Amniotic stem cell (primary cell): ENCODE measurements at regions not wholly inside any gene's neighbourhood (a gene's known extent, or its start where the extent isn't known, plus 50 kb on each side); places are given as distances from the start of the nearest gene placed in this dataset.
A peak's percentile ranks its signal among the peaks of the same experiment; 100 is the strongest.
"Not testable (repeated sequence)": the region's sequence is repeated elsewhere in the genome, so short reads cannot be mapped to it uniquely, and the experiment has no call there.

Experiments
- DNase-seq: peaks from one replicate; lab custom pipeline; 2025; lab: John Stamatoyannopoulos, UW

DNA sequence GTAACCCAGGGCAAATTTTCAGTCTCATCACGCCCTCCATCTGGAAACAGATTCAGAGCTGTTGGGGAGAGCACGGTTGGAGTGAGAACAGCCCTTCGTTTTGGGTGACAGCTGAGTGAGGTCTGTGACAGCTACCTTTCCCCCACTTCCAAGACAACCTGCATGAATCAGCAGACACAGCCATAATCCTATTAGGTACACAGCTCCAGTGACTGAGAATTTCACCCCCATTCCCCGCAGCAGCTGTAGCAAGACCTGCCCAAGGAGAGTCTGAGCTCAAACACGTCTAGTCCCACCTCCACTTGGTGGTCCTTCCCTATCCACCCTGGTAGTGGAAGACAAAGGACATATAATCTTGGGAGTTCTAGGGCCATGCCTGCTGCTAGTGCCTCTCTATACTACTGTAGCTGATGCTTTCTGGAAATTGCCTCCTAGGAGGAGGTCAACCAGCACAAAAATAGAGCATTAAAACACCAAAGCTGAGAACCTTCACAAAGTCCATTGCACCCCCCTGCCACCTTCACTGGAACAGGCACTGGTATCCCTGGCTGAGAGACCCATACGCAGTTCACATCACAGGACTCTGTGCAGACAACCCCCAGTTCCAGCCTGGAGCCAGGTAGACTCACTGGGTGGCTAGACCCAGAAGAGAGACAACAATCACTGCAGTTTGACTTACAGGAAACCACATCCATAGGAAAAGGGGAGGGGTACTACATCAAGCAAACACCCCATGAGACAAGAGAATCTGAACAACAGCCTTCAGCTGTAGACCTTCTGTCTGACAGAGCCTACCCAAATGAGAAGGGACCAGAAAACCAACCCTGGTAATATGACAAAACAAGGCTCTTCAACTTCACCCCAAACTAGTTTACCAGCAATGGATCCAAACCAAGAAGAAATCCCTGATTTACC lies 448.6 kb upstream of the CBLB start:
- DNase-seq: no peak

DNA sequence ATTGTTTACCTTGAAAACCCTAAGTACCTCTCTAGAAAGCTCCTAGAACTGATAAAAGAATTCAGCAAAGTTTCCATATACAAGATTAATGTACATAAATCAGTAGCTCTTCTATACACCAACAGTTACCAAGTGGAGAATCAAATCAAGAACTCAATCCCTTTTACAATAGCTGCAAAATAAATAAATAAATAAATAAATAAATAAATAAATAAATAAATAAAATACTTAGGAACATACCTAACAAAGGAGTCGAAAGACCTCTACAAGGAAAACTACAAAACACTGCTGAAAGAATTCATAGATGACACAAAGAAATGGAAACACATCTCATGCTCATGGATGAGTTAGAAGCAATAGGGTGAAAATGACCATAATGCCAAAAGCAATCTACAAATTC lies 452.6 kb upstream of the CBLB start:
- not testable (repeated sequence) for DNase-seq

DNA sequence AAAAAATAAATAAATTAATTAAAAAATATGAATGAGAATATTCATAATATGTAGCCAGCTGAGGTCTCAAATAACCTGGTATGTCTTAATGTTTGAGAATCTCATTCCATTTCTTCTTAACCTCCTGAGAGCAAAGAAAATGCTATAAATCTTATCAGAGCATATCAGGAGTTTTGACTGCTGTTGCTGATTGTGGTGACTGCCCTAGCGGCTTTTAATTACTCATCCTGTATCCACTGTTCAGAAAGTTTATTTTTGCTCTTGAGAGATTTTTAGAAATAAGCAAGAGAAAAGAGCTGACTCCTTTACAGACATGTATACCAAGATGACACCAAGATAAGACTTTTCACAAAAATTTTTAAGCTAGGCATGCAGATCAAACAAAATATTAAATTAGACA lies 454.8 kb upstream of the CBLB start:
- no peak for DNase-seq

DNA sequence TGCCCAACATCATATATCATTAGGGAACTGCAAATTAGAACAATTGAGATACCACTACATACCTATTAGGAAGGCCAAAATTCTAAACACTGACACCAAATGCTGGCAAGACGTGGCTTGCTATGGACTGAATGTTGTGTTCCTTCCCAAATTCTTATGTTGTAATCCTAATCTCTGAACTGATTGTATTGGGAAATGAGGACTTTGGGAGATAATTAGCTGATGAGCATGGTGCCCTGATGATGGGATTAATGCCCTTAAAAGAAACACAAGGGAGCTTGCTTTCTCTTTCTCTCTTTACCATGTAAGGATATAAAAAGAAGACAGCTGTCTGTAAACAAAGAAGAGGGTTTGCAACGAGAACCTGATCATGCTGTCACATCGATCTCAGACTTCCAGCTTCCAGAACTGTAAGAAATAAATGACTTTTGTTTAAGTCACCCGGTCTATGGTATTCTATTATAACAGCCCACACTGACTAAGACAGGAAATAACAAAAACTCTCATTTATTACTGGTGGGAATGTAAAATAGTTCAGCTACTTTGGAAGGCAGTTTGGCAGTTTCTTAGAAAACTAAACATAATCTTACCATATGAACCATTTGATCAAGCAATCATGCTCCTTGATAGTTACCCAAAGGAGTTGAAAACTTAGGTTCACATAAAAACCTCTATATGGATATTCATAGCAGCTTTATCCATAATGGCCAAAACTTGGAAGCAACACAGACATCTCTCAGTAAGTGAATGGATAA lies 458.3 kb upstream of the CBLB start:
- no peak for DNase-seq

DNA sequence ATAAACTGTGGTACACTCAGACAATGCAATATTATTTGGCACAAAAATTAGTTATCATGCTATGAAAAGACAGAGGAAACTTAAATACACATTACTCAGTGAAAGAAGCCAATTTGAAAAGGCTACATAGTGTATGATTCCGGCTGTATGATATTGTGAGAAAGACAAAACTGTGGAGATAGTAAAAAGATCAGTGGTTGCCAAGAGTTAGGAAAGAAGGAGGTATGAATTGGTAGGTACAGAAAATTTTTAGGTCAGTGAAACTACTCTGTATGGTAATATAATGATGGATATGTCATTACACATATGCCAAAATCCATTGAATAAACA lies 458.8 kb upstream of the CBLB start:
- no peak for DNase-seq

DNA sequence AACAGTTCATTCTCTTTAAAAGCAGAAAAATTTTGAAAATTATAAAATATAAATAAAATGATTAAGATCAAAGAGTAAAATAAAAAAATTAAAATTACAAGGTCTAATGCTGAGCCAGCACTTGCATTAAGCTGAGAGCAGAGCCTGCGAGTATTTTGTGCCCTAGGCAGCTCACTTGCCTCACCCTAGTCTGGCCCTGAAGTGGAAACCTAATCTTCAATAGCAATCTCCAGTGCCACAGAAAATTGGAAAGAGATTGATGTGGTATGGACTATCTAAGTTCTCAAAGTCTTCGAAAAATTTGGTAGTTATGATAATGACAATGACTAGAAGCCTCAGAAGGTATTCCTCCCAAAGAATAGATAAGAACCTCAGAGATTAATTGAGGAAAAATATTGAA lies 459.4 kb upstream of the CBLB start:
- DNase-seq: no peak

DNA sequence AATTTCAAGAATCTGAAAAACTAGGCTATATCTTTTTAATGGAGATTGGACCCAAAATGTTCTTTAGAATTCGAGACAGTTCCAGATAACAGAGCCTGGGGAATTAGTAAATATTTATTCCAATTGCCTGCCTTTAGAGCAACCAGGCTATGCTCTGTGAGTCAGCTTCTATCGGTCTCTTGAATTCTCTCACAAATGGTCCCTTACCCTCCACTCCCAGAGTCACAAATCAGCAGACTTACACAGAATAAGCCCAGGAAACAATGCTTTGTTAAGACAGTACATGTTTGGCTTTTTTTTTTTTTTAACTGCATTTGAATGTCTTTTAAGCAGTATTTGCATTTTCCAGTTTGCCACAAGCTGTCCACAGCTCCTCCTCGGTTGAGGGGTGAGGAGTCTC lies 460.7 kb upstream of the CBLB start:
- no peak for DNase-seq

DNA sequence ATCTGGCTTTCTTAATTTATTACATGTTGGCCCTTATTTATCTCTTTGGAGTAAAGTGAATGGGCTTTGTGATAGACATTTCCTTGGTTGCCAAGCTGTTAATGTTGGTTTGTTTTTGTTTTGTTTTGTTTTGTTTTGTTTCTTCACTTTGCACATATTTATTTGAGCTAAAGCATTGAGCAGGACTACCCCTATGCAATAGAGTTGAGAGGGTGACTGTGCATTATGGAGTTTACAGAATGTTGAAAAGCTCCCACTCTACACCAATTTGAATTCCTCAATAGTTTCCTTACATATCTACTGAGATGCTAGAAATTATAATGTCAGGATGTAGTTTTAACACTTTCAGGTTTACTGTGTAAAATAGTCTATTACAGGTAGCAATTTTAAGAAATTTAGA lies 462.8 kb upstream of the CBLB start:
- no peak for DNase-seq

DNA sequence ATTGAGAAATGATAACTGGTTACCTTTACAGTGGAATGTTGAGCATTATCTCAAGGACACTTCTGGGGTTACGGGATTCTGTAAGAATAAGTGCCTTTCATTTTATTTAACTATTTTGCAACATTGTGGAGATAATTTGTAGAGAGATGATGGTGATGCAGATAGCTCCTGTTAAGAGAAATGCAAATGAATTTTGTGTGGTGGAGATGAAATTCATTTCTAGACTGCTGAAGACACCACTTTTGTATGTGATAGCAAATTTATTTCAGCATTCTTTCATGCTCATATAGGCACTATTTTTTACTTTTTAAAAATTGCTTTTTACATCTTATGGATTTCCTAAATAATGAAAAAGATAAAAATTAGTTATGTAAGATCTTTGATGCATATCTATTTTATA lies 463.3 kb upstream of the CBLB start:
- DNase-seq: no peak

DNA sequence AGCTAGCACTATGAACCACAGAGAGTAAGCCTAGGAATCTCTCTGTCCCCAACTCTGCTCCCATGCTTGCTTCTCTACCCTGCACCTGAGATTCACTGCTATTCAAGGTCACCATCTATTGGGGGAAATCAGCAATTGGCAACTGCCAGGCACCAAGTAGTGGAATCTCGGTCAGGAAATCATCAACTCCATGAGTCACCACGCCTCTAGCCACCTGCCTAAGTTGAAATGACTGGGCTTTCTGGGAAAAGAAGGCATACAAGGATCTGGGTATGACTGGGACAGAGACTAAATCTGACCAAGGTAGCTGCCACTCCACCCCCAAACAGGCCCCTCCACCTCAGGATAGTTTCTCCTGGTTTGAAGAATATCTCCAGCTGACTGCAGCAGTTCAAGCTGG lies 464.1 kb upstream of the CBLB start:
- no peak for DNase-seq

DNA sequence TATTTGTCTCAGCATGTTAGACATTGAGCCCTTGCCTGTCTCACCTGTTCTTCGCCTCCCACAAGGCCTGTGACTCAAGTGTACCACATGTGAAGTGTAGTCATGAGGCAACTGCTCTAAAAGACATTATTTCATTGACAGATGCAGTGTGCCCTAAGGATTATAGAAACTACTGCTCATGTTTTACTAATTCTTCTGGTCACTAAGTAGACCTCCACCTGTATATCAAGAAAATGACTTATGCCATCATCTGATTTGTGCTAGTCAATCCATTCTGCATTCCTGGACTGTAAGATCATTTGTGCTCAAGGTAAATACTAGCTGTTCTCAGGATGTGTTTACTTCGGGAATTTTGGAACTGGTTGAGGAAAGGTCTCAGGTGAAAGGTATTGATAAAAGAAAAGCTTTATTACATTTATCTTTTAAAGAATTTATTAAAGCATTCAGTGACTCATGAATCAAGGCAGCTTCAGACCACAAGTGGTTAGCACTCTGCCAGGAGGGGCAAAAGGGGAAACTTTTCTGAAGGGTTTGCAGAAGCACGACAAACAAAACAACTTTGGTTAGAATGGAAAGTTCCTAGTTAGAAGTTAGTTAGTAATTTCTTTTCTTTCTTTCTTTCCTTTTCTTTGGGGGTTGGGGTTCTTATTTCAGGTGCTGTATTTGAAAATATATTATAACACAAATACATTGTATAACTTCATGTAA lies 465.3 kb upstream of the CBLB start:
- DNase-seq: no peak

DNA sequence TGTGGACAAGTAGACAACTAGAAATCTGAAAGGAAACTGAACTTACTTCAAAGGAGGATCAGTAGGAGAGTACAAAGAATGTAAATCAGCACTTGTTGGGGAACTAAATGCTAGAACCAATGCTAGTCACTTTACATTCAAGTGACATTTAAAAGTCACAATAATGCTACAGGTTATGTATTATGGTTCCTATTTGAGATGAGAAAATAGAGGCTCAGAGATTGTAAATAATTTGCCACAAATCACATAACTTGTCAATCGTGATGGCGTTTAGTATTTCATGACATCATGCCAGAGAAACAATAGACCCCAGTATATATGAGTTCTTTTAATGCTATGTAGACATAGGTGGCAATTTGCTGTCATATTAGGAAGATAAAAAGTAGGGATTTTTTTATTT lies 467.8 kb upstream of the CBLB start:
- no peak for DNase-seq

DNA sequence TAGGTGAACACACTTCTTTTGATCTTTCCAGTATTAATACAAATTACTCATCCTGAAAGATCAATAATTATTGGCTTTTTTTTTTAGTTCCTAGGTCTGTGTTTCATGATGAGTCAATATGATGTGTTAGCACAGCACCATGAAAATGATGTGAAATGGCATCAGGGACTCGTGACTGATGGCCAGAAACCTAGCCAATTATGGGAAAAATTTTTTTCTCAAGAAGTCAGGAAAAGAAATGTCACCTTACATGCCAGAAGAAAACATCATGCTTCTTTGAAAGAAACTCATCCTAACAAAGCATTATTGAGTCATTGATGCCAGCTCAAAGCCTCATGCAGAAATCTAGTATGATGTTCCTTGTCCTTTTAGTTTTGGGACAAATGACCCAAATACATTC lies 468.3 kb upstream of the CBLB start:
- no peak for DNase-seq

DNA sequence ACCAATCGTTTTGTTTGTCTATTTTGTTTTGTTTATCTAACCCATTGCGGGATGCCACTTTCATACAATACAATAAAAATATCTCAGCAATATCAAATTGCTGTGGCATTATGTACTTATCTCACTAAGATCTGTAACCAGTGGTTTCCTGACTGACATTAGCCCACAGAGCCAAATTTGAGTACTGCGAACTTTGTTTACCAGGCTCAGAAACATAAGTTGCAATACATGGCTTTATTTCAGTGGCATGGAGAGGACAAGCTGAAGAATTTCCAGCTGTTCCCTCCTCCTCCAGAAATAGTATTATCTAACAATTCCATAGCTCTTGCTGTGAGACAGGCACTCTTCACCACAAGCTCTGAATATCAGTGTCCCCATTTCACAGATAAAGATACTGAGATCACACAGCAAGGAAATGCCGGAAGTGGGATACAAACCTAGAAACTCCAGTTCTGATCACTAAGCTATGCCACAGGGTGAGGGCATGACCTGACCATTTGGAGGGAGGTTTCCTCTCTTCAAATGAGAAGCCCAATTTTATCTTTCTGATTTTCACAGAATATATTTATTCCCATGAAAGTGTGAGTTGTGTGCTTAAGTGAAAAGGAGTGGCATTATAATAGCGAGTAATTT lies 469.9 kb upstream of the CBLB start:
- DNase-seq: no peak

DNA sequence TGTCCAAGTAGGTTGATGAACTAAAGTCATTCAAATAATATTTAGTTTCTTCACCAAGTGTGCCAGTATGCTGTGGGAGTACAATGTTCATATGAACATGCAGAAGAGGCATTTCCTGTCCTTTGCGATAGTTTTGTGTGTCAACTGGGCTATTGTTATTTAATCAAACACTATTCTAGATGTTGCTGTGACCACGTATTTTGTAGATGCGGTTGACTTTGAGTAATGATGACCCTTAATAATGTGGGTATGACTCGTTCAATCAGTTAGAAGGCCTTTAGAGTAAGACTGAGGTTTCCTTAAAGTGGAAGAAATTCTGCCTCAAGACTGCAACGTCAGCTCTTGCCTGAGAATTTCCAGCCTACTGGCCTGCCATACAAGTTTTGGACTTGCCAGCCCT lies 470.7 kb upstream of the CBLB start:
- DNase-seq: no peak

DNA sequence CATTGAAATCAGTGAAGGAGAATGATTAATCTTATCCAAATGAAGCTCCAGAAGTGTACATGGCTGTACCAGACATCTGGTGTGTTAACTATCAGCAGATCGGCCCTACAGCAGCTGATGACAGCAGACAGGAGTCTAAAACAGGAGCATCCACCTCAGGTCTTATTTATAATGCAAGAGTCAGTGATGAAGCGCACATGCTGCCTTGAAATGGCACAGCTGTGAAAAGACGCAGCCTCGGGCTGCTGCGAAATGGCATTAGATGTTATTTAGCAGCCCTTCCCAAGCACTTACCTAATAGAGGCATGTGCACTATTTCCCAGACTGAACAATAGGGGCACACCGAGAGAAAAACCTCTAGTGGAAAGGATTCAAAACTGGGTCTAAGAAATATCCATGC lies 472.3 kb upstream of the CBLB start:
- DNase-seq: no peak

DNA sequence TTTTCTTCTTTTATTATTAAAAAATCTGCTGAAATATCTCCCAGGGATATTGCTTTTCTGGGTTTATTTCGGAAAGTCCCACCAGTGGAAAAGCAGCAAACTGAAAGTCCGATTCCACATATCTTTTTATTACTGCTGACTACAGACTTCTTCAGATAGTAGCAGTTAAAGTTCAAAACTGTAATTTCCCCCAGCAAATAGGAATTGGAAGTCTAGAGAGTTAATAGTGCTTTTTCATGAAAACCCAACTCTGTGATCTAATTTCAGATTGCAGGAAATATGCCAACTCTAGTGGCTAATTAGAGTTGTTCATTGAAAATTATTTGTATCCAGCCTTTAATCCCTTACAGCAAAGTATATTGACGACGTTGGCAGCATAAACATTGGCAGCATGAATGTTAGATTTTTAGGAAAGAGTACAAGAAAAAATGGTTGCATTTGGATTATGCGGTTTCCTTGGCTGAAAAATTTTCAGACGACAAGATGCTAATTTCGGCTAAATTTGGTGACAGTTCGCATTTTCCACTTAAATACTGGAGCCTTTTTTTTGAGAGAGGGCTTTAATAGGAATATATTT lies 472.9 kb upstream of the CBLB start:
- no peak for DNase-seq

DNA sequence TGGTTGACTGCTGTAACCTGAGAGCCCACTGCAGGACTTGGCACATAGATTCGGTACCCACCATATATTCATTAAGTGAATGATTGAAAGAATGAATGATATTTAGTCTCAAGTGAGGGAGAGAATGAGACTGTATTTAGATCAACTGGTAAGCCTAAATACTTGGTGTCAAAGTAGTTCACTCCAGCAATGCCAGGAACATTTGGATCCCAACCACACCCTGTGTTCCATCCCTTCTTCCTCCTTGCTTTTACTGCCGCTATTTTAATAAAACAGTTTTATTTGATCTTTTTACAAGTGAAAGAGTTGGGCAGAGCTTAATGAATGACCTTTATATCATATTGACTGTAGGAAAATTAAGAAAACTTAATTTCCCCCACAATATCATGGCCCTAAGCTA lies 473.6 kb upstream of the CBLB start:
- DNase-seq: no peak

DNA sequence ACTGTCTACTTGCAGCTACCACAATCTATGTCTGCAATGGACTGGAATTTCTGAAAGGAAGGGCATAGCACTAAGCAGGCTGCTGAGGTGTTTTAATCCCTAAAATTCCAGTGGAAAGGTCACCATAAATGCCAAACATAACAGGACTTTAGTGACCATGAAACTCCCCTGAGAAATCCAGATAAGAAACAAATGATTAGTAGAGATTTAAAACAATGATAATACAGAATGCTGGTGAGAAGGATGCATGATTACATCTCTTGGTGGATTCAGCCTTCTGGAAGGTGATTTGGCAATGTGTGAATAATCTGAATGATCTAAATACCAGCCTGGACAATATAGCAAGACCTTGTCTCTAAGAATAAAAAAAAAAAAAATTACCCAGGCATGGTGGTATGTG lies 475.0 kb upstream of the CBLB start:
- no peak for DNase-seq

DNA sequence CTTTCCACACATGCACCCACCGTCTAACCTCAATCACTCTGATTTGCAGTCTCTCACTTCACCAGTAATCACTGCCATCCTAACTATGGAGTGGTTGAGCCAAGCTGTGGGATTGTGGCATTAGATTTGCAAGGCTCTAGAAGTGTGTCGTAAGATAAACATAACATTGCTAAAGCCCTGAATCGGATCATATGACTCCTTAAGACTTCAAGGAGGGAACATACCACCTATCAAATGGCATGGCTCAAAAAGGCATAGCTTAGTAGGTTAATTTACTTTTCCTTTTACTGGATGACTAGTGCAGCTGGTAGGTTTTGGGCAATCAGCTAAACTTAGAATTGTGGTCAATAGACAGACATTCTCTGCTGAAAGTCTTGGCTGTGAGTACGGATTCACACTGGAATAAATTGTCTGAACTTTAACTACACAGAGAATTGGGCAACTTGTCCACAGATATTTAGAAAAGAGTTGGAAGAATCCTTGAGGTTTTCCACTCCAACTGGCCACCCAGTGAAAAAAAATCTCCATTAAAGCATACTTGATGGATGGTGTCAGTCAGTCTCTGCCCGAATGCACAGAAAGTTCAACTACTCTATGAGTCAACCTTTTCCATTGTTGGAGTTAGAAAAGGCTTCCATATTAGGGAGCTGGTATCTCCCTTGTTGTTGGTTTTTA lies 476.7 kb upstream of the CBLB start:
- peak; percentile 92 for DNase-seq

DNA sequence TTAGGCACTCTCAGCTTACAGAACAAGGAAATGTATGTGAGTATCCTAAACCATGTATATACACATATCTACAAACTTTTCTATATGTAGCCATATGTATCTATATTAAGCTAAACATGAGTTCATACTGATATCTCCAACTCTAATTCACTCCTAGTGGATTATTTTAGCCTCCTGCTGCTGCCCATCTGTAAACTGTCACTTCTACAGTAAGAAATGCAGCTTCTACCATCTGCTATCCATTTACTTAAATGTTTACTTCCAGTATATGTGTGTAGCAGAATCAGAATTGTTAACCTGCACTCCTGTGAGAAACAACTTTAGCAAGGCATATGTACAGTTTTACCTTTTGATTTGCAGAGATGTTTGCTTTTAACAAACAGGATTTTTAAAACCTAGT lies 478.5 kb upstream of the CBLB start:
- no peak for DNase-seq
